K562 (cell line): ENCODE measurements at regions not wholly inside any gene's neighbourhood (a gene's known extent, or its start where the extent isn't known, plus 50 kb on each side); places are given as distances from the start of the nearest gene placed in this dataset.

Experiments used
- ATAC-seq: fragments of 200-7000 bp; cut with Tn5 transposase; 3 replicates; pipeline ENCODE4 v1.9.1; 2020; ENCODE audit warnings: moderate library complexity
- BruUV-seq: library from RNA; stranded (reverse); fragments of 400-500 nt; replicated peaks from 2 replicates; lab custom pipeline; 2021; lab: Mats Ljungman, UMichigan
- CTCF ChIA-PET: fragments of 300-600 bp; formaldehyde crosslinking; extraction: SDS; loops from one replicate; lab custom pipeline; 2021; ENCODE audit warnings: low intra/inter-chr PET ratio; lab: Yijun Ruan, JAX
- POLR2A ChIA-PET: fragments of 300-600, 350-650 bp; sonication (Branson Sonifier 250); formaldehyde crosslinking; extraction: SDS; loops from one replicate; lab custom pipeline; 2021; ENCODE audit warnings: antibody characterized with exemption, inconsistent platforms; lab: Yijun Ruan, JAX
- DNase-seq, 4 experiments: peaks; one replicate each; pipeline versions ENCODE4 v3.0.0 to v3.0.0-alpha.2; 2011 to 2018; ENCODE audit warnings: low spot score in 3 of 4, mixed read lengths in 3 of 4; ENCODE audit errors: extremely low read depth in 1 of 4
- FAIRE-seq: peaks from 2 replicates; lab custom pipeline; 2011; peaks lifted over from hg19 to GRCh38; lab: Jason Lieb, UNC
- H2AFZ ChIP-seq: 2 replicates; pipeline ENCODE4 v1.6.0; 2011; ENCODE audit warnings: low read depth, low read length, control low read depth, inconsistent platforms
- H3K27ac ChIP-seq: fragments of 200-600 bp; 3 replicates; pipeline ENCODE4 v1.8.0; 2011; ENCODE audit warnings: low read depth, mild to moderate bottlenecking, control low read depth, inconsistent platforms, low read length, moderate library complexity, mixed read lengths; ENCODE audit errors: extremely low read depth
- H3K27me3 ChIP-seq, 2 experiments: fragments of 300-600 bp in 1 of 2; 2 replicates in 1 of 2; 3 replicates in 1 of 2; pipeline versions ENCODE4 v1.6.0 to v1.8.0; 2011; ENCODE audit warnings: inconsistent platforms in 2 of 2, low read length in 2 of 2, mild to moderate bottlenecking in 1 of 2, mixed read lengths in 1 of 2, moderate library complexity in 1 of 2; ENCODE audit not compliant: control insufficient read depth in 2 of 2, insufficient read depth in 2 of 2
- H3K36me3 ChIP-seq: fragments of 300-600 bp; 3 replicates; pipeline ENCODE4 v1.8.0; 2011; ENCODE audit warnings: mild to moderate bottlenecking, low read length, inconsistent platforms; ENCODE audit not compliant: control insufficient read depth, insufficient read depth
- H3K4me1 ChIP-seq, 2 experiments: fragments of 200-600 bp in 1 of 2; replicated peaks in 1 of 2; 2 replicates in 1 of 2; 3 replicates in 1 of 2; pipeline versions ENCODE4 v1.5.1 to v1.8.0; 2011; ENCODE audit warnings: inconsistent platforms in 2 of 2, low read length in 2 of 2, mild to moderate bottlenecking in 1 of 2, mixed read lengths in 1 of 2, moderate library complexity in 1 of 2; ENCODE audit not compliant: control insufficient read depth in 2 of 2, insufficient read depth in 2 of 2
- H3K4me2 ChIP-seq: 2 replicates; pipeline ENCODE4 v1.6.1; 2011; ENCODE audit warnings: low read length, control low read depth, inconsistent platforms, mixed read lengths; ENCODE audit not compliant: insufficient read depth
- H3K4me3 ChIP-seq: fragments of 200-600 bp; sonication (generic), shearing (Covaris generic); 2 replicates; pipeline ENCODE4 v1.5.1; 2016; ENCODE audit warnings: control low read depth, inconsistent platforms
- H3K79me2 ChIP-seq: fragments of 200-600 bp; 3 replicates; pipeline ENCODE4 v1.8.0; 2011; ENCODE audit warnings: low read length, inconsistent platforms; ENCODE audit not compliant: control insufficient read depth, insufficient read depth
- H3K9ac ChIP-seq, 2 experiments: 2 replicates each; pipeline versions ENCODE4 v1.6.0 to v1.6.1; 2011; ENCODE audit warnings: low read depth in 2 of 2, low read length in 2 of 2, control low read depth in 1 of 2, inconsistent platforms in 1 of 2, mild to moderate bottlenecking in 1 of 2, mixed read lengths in 1 of 2; ENCODE audit not compliant: insufficient read depth in 1 of 2
- H3K9me1 ChIP-seq: one replicate; pipeline ENCODE4 v1.6.0; 2011; ENCODE audit warnings: inconsistent platforms, mild to moderate bottlenecking, low read length, moderate library complexity; ENCODE audit not compliant: control insufficient read depth, insufficient read depth
- H3K9me3 ChIP-seq: replicated peaks from 2 replicates; pipeline ENCODE4 v1.5.1; 2011; ENCODE audit warnings: low read depth, low read length, inconsistent platforms; ENCODE audit not compliant: control insufficient read depth, insufficient read depth
- H4K20me1 ChIP-seq: replicated peaks from 2 replicates; pipeline ENCODE4 v1.6.1; 2011; ENCODE audit warnings: low read length, inconsistent platforms, mixed read lengths; ENCODE audit not compliant: control insufficient read depth, insufficient read depth
- EP400 ChIP-seq: fragments of 450-650 bp; IDR thresholded peaks from 2 replicates; pipeline ENCODE4 v1.6.1; 2017; ENCODE audit warnings: antibody characterized with exemption, mild to moderate bottlenecking, moderate library complexity
- ETV5 ChIP-seq: sonication (generic); formaldehyde crosslinking; IDR thresholded peaks from 2 replicates; pipeline ENCODE4 v1.4.0; 2020; ENCODE audit warnings: low read depth, mild to moderate bottlenecking, missing genetic modification reagents
- HIVEP1 ChIP-seq: fragments of 250-450 bp; sonication (Bioruptor Pico); IDR thresholded peaks from 2 replicates; pipeline ENCODE4 v1.4.0; 2020; ENCODE audit warnings: mild to moderate bottlenecking
- HNRNPLL ChIP-seq: fragments of 200-400 bp; formaldehyde crosslinking; IDR thresholded peaks from 2 replicates; pipeline ENCODE4 v1.6.1; 2017; ENCODE audit warnings: low read length, low read depth, mild to moderate bottlenecking; ENCODE audit not compliant: poor library complexity, severe bottlenecking
- MECOM ChIP-seq: fragments of 250-450 bp; sonication (Bioruptor Pico); IDR thresholded peaks from 2 replicates; pipeline ENCODE4 v1.8.0; 2022; ENCODE audit warnings: inconsistent platforms
- PYGO2 ChIP-seq: fragments of 450-650 bp; IDR thresholded peaks from 2 replicates; pipeline ENCODE4 v1.6.1; 2016; ENCODE audit warnings: mild to moderate bottlenecking, missing genetic modification characterization, moderate library complexity, missing compliant biosample characterization
- RCOR1 ChIP-seq, 2 experiments: IDR thresholded peaks; 2 replicates each; pipeline ENCODE4 v1.6.1; 2012; ENCODE audit warnings: low read depth in 2 of 2, low read length in 2 of 2, borderline replicate concordance in 1 of 2, improper control_type of control experiment in 1 of 2
- SAFB ChIP-seq: fragments of 200-400 bp; formaldehyde crosslinking; IDR thresholded peaks from 2 replicates; pipeline ENCODE4 v1.6.1; 2017; ENCODE audit warnings: low read depth, low read length, borderline replicate concordance
- TSC22D4 ChIP-seq: fragments of 450-650 bp; IDR thresholded peaks from 2 replicates; pipeline ENCODE4 v1.6.1; 2016; ENCODE audit warnings: missing genetic modification characterization, missing biosample characterization, control low read depth
- XRCC5 ChIP-seq: fragments of 200-400 bp; formaldehyde crosslinking; IDR thresholded peaks from 2 replicates; pipeline ENCODE4 v1.6.1; 2017; ENCODE audit warnings: low read depth, mild to moderate bottlenecking, low read length
- ZNF444 ChIP-seq: fragments of 250-450 bp; sonication (Bioruptor Pico); IDR thresholded peaks from 2 replicates; pipeline ENCODE4 v1.4.0; 2020; ENCODE audit warnings: mild to moderate bottlenecking, moderate library complexity
- ZNF583 ChIP-seq: fragments of 250-450 bp; sonication (Bioruptor Pico); IDR thresholded peaks from 2 replicates; pipeline ENCODE4 v1.4.0; 2020
- WGBS: fragments of 100-300 bp; shearing (Covaris generic); methylation state at CpG from one replicate; pipeline ENCODE4 v1.1.6; 2016; ENCODE audit warnings: low coverage, mixed read lengths; ENCODE audit not compliant: insufficient coverage; ENCODE audit errors: missing lambda C conversion rate; 5-methylcytosine and 5-hydroxymethylcytosine counted together
- in situ Hi-C: fragments of 300-500 bp; cut with MboI; formaldehyde crosslinking; loops from 4 replicates; pipeline ENCODE4 v1.15.0; 2018; ENCODE audit warnings: inconsistent platforms, mixed read lengths
- intact Hi-C: fragments of 100-400 bp; cut with micrococcal nuclease; formaldehyde crosslinking; loops from 2 replicates; pipeline ENCODE4 v1.14.2; 2022
- TF ChIP-seq, protein P1 (sequence below): sonication (generic); formaldehyde crosslinking; IDR thresholded peaks from 2 replicates; pipeline ENCODE4 v1.8.0; 2022; ENCODE audit warnings: missing genetic modification reagents, mild to moderate bottlenecking, borderline replicate concordance

DNA sequence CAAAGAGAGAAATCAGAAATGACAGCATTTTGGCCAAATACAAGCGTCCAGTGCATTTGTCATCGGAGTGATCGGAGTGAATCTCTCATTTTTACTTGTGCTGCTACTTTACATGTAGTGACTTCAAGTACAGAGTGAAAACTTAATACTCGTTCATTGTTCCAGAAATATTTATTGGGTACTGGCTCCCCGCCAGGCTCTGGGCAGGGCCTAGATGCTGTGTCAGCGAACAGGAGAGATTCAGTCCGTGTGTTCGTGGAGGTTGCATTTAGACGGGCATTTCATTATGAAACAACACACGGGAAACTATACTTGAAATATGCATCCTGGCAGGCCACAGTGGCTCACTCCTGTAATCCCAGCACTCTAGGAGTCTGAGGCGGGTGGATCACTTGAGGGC lies 727.2 kb upstream of the RBFOX1 start:
- FAIRE-seq (no peak), DNase-seq (no peak), ATAC-seq (no peak)
- TF ChIP-seq PYGO2 (tag) (no peak), MECOM (CRISPR knock-in tag) (no peak), HNRNPLL (no peak), ZNF444 (no peak), ZNF583 (CRISPR knock-in tag) (no peak), HIVEP1 (no peak), RCOR1 (IDR thresholded peaks at IDR 0.05; ENCODE audit: borderline replicate concordance in 1 of 2, low read depth in 2 of 2, low read length in 2 of 2) (no peak), ETV5 (no peak), EP400 (no peak), SAFB (no peak), XRCC5 (no peak), TSC22D4 (tag) (no peak)
- TF ChIP-seq, protein P1, sequence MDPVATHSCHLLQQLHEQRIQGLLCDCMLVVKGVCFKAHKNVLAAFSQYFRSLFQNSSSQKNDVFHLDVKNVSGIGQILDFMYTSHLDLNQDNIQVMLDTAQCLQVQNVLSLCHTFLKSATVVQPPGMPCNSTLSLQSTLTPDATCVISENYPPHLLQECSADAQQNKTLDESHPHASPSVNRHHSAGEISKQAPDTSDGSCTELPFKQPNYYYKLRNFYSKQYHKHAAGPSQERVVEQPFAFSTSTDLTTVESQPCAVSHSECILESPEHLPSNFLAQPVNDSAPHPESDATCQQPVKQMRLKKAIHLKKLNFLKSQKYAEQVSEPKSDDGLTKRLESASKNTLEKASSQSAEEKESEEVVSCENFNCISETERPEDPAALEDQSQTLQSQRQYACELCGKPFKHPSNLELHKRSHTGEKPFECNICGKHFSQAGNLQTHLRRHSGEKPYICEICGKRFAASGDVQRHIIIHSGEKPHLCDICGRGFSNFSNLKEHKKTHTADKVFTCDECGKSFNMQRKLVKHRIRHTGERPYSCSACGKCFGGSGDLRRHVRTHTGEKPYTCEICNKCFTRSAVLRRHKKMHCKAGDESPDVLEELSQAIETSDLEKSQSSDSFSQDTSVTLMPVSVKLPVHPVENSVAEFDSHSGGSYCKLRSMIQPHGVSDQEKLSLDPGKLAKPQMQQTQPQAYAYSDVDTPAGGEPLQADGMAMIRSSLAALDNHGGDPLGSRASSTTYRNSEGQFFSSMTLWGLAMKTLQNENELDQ, result no peak
- Histone ChIP-seq H3K9me1 (no peaks in the 10 kb centered on the region), H3K79me2 (no peaks in the 10 kb centered on the region), H3K27ac (no peak overlapping the region), H3K4me2 (no peak overlapping the region), H2AFZ (no peak overlapping the region), H3K9me3 (no peaks in the 10 kb centered on the region), H3K27me3 (no peaks in the 10 kb centered on the region; a peak in 1 of 5 replicates), H3K4me3 (no peak overlapping the region), H3K36me3 (no peaks in the 10 kb centered on the region), H3K9ac (no peak overlapping the region), H4K20me1 (no peaks in the 10 kb centered on the region), H3K4me1 (no peaks in the 10 kb centered on the region)
- BruUV-seq, result no TSS peak
- WGBS, result 0% methylated on average over 11 of the region's 11 CpGs
- in situ Hi-C loops (no loop called here), intact Hi-C loops (no loop called here)
- CTCF ChIA-PET, result no interaction called here
- POLR2A ChIA-PET, result no interaction called here
